VCaP (cell line): ENCODE measurements at regions not wholly inside any gene's neighbourhood (a gene's known extent, or its start where the extent isn't known, plus 50 kb on each side); places are given as distances from the start of the nearest gene placed in this dataset.

Experiments used
- H3K27ac ChIP-seq: fragments of 450-650 bp; 2 replicates; pipeline ENCODE4 v1.5.1; 2017
- TF ChIP-seq, protein P1 (sequence below): fragments of 450-650 bp; conservative IDR thresholded peaks from 2 replicates; pipeline ENCODE4 v1.5.1; 2017; ENCODE audit warnings: mild to moderate bottlenecking, moderate library complexity

DNA sequence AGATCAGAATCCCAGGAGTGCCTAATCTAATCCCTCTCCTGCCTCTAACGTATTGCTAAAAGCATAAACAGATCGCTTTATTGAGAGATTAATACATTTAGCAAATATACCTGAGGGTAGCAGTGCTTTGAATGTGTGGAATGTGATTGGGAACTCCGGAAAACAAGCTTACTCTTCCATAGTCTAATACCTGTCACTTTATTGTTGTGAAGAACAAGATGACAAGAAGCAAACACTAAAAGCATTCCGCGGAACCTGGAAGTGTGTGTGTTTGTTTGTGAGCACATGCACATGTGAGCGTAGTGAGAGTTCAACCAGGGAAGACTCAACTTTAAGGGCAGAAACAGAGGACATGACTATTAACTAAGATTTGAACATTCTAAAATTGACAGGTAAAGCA, 265.0 kb upstream of the GJE1 start:
- H3K27ac ChIP-seq = no peak overlapping the region
- TF ChIP-seq, protein P1, sequence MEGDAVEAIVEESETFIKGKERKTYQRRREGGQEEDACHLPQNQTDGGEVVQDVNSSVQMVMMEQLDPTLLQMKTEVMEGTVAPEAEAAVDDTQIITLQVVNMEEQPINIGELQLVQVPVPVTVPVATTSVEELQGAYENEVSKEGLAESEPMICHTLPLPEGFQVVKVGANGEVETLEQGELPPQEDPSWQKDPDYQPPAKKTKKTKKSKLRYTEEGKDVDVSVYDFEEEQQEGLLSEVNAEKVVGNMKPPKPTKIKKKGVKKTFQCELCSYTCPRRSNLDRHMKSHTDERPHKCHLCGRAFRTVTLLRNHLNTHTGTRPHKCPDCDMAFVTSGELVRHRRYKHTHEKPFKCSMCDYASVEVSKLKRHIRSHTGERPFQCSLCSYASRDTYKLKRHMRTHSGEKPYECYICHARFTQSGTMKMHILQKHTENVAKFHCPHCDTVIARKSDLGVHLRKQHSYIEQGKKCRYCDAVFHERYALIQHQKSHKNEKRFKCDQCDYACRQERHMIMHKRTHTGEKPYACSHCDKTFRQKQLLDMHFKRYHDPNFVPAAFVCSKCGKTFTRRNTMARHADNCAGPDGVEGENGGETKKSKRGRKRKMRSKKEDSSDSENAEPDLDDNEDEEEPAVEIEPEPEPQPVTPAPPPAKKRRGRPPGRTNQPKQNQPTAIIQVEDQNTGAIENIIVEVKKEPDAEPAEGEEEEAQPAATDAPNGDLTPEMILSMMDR = no peak

DNA sequence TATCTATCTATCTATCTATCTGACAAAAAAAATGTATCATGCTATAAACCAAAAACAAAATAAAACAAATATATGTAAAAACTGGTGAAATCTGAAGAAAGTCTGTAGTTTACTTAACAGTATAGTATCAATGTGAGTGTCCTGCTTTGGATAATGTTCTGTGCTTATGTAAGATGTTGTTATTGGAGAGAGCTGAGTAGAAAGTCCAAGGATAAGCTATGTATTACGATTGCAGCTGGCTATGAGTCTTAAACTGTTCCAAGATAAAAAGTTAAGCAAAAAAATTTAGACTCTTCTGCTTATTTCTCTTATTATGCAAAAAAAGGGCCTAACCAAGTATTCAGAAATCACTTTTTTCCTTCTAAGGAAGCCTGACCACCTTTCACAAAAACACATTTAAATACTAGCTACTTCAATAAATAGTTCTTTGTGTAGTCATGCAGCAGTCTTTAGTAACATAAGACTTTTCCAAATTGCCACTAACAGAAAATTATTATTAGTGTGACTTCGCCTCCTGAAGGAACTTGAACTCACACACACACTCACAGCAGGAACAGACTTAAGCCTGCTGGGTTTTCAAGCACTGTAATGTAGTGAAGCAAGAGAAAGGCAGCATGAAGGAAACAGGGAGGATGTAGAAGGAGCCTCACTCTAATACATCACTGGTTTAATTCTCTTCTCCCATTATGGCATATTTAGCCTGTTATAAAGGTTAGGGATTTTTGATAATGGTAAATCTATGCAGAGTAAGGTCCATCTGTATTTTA, 265.8 kb upstream of the GJE1 start:
- no peak overlapping the region for H3K27ac ChIP-seq
- TF ChIP-seq, protein P1 = no peak

DNA sequence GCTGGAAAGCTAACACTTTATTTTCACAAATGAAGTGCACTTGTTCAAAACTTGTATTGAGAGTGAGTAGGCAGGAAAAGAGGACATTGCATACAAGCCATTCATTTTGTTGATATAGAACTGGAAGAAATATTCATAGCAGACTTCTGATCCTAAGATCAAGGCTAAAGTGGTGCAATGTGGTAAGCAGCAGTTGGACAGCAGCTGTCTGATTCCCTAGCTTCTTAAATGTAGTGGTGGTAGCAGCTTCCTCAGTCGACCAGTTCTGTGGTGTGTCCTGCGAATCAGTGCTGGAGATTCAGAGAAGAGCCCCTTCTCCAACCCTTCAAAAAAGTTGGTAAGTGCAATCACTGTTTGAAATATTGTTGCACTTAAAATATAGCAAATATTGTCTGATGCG, 281.7 kb upstream of the GJE1 start:
- TF ChIP-seq, protein P1 = no peak
- H3K27ac ChIP-seq = no peak overlapping the region

DNA sequence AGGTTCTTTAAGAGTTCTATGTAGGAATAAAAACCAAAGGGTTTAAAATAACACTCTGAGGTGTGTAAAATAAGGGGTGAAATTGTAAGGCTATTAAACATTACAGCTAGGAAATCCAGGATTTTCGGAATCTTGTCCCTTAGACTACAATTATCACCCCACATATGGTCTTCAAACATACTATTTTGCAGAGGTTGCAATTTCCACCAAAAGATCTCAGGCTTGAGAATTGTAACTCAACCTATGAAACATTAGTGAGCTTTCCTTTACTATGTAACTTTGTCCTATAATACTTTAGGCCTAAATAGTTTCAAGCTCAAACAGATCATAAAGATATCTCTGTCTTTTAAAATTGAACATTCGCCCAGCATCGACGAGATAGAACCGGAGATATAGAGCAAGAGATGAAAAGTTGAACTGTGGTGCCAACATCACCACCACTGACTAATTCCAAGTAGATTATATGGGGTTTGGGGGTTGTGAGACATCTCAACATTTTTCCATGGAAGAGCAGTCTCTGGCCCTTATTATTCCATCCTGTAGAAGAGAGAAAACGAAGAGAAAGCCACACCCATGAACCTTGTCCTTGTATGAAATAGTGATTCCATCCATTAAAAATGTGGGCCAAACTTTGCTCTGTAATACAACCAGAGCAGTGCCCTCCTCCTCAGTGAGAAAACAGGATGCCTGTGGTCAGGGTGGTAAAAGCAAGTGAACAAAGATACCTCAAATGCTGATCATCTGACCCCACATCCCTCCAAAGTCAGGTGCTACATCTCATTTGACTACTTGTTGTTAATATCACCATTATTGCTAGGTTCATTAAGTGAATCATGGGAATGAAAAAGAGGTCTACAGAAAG, 284.5 kb upstream of the GJE1 start:
- H3K27ac ChIP-seq = no peak overlapping the region
- TF ChIP-seq, protein P1 = no peak

DNA sequence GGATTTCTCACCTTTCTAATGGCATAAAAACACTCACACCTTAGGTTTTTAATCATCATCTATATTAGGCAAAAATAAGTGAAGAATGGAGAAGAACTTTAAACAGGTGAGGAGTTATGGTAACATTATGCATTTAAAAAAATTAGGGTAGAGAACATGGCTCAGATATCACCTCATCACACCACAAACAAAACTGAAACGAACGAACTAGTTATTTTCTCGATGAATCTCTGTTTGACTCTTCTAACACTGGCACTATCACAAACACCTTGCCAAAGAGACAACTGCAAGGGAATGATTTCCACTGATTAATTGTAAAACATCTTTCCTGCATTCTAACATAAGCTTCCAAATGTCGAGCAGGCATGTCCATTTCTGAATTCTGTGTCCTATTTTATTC, 286.1 kb upstream of the GJE1 start:
- TF ChIP-seq, protein P1 = no peak
- no peak overlapping the region for H3K27ac ChIP-seq

DNA sequence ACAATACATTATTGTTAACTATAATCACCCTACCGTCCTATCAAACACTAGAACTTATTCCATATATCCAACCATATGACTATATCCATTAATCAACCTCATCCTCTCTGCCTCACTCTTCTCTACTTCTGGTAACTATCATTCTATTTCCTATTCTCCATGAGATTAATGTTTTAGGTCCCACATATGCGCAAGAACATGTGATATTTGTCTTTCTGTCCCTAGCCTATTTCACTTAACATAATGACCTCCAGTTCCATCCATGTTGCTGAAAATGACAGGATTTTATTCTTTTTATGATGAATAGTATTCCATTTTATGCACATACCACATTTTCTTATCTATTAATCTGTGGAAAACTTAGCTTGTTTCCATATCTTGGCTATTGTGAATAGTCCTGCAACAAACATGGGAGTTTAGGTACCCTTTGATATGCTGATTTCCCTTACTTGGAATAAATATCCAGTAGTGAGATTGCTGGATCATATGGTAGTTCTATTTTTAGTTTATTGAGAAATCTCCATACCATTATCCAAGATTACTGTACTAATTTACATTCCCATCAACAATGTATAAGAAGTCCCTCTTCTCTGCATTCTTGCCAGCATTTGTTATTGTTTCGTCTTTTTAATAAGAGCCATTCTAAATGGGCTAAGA, 289.4 kb upstream of the GJE1 start:
- TF ChIP-seq, protein P1 = no peak
- H3K27ac ChIP-seq = no peak overlapping the region
